DMS79 treated with DMSO at 0.1 percent for 48 hours (cell line): ENCODE measurements at regions not wholly inside any gene's neighbourhood (a gene's known extent, or its start where the extent isn't known, plus 50 kb on each side); places are given as distances from the start of the nearest gene placed in this dataset.
"Not testable (repeated sequence)": the region's sequence is repeated elsewhere in the genome, so short reads cannot be mapped to it uniquely, and the experiment has no call there.

Experiments used
- DNase-seq: peaks from one replicate; lab custom pipeline; 2025; lab: John Stamatoyannopoulos, UW

GRCh38 chr13:50747737-50748350 lies 95.6 kb downstream of the DLEU7 start:
- no peak for DNase-seq

DNA sequence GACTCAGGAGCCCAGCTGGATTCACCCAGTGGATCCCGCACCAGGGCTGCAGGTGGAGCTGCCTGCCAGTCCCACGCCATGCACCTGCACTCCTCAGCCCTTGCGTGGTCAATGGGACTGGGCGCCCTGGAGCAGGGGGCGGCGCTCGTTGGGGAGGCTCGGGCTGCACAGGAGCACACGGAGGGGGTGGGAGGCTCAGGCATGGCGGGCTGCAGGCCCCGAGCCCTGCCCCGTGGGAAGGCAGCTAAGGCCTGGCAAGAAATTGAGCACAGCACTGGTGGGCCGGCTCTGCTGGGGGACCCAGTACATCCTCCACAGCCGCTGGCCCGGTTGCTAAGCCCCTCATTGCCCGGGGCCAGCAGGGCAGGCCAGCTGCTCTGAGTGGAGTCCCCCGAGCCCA lies 90.3 kb downstream of the DLEU7 start:
- not testable (repeated sequence) for DNase-seq

DNA sequence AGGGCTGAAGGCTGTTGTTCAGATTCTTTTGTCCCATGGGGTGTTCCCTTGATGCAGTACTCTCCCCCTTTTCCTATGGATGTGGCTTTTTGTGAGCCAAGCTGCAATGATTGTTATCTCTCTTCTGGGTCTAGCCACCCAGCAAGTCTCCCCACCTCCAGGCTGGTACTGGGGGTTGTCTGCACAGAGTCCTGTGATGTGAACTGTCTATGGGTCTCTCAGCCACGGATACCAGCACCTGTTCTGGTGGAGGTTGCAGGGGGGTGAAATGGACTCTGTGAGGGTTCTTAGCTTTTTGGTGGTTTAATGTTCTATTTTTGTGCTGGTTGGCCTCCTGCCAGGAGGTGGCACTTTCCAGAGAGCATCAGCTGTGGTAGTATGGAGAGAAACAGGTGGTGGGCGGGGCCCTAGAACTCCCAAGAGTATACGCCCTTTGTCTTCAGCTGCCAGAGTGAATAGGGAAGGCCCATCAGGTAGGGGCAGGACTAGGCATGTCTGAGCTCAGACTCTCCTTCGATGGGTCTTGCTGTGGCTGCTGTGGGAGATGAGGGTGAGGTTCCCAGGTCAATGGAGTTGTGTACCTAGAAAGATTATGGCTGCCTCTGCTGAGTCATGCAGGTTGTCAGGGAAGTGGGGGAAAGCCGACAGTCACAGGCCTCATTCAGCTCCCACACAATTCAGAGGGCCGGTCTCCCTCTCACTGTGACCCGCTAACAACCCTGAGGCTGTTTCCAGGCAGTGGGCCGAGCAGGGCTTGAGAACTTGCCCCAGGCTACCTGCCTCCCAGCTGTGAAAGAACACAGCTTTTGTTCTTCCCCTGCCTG lies 87.4 kb downstream of the DLEU7 start:
- peak; percentile 5 for DNase-seq

DNA sequence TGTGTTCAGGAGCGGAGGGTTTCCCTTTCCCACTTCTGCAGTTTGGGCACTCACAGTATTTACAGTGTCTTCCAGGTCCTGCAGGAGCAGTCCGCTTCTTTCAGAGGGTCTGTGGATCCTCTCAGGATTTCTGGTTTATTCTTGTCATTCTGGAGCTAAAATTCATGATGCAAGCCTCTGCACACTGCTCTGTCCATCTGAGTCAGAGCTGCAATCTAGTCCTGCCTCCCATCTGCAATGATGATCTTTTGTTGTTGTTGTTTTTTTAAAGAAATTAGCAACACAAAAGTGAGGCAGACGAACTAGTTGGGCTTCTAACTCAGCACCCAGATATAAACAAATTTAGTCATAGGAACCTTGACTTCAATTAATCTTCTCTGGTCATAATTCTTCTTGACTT lies 86.5 kb downstream of the DLEU7 start:
- no peak for DNase-seq

- no peak for DNase-seq
Measured at GRCh38 chr13:50758796-50759195, 84.7 kb downstream of the DLEU7 start.

DNA sequence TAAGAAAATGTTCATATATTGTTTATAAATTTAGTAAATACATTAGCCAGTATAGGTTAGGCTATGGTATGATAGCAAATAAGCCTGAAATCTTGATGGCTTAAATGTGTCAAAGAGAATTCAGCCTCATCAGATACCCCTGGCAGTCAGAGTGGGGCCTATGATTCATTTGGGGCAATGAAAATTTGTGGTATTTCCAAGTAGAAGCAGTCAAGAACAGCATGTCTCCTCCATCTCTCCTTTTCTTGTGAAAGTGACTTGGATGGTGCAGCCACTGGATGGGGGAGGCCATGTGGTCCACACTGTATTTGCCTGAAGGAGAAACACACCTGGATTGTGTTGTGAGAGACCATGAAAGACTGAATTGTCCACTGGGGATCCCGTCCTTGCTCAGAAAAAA lies 82.7 kb downstream of the DLEU7 start:
- DNase-seq: no peak

DNA sequence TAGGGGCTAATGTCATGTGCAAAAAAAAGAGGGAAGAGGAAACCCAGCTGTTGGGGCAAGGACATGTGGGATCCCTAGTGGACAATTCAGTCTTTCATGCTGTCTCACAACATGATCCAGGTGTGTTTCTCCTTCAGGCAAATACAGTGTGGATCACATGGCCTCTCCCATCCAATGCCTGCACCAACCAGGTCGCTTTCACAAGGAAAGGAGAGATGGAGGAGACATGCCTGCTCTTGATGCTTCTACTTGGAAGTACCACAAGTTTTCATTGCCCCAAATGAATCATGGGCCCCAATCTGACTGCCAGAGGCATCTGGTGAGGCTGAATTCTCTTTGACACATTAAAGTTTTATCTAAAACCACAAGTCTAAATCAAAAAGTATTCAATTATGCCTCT lies 82.1 kb downstream of the DLEU7 start:
- no peak for DNase-seq

DNA sequence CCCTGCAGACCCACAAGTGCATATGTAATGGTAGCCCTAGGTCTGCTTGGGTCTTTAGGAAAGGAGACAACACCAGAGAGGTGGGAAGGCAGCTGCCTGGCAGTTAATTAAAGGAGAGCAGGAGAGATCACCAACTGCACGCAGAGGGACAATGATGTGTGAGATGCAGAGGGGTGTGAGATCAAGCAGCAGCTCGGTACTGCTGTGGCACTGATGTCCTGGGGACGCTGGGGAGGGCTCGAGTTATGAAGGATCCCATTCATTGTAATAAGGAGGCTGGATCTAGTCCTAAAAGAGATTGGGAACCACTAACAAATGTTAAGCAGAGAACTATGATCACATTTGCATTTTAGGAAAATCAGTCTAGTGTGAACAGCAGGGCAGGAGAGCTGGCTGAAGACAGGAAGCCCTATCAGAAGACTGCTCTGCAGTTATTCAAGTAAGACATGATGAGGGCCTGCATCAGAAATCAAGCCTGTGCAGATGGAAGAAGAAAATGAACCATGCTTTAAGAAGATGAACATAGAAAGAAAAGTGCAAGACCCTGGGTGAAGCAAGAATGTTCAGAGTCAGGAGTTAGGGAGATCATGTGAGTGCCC lies 80.4 kb downstream of the DLEU7 start:
- no peak for DNase-seq

DNA sequence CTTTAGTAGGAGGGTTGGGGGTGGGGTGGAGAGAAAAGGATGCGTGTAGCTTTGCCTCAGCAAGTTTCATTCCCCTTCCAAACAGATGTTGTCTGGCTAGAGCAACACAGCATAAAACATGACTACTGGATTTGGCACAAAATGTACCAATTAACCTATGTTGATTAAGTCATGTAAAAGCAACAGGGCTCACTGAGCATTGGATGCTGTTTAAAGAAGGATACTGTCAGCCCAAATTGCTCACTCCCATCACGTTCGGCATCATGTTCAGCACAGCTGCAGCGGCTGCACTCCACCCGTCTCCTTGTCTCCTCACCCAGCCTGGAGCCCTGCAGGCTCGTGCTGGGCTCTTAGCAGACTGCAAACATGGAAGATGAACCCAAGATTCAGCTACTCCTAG lies 77.5 kb downstream of the DLEU7 start:
- no peak for DNase-seq

DNA sequence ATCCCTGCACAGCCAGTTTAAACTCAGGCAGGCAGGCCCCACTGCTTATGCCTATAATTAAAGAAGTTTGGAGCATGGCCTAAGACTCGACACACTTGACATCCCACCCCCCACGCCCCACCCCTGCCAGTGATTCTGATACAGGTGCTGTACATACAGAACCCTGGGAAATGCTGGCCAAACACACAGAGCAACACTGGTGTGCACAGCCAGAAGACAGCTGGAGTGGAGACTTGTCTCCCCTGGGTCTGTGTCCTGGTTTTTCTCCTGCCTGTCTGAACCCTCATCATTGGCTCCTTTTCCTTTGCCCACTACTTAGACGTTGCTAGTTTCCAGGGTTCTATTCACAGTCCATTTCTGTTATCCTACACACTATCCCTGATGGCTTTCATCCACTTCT lies 76.8 kb downstream of the DLEU7 start:
- no peak for DNase-seq

- DNase-seq: not testable (repeated sequence)
Measured at GRCh38 chr13:50772881-50773280, 70.6 kb downstream of the DLEU7 start.
